Hepatocyte (in vitro differentiated cells): ENCODE measurements at regions not wholly inside any gene's neighbourhood (a gene's known extent, or its start where the extent isn't known, plus 50 kb on each side); places are given as distances from the start of the nearest gene placed in this dataset.

Experiments
- DNase-seq: peaks from one replicate; pipeline ENCODE4 v3.0.0-alpha.2; 2016; ENCODE audit warnings: low spot score
- H2AFZ ChIP-seq: fragments of 200-600 bp; sonication (generic); 2 replicates; pipeline ENCODE4 v1.6.0; 2016; ENCODE audit warnings: antibody characterized with exemption, mild to moderate bottlenecking
- H3K27ac ChIP-seq: fragments of 200-600 bp; sonication (generic); 2 replicates; pipeline ENCODE4 v1.5.1; 2016; ENCODE audit warnings: mild to moderate bottlenecking
- H3K27me3 ChIP-seq: fragments of 200-600 bp; sonication (generic); 2 replicates; pipeline ENCODE4 v1.6.1; 2016
- H3K36me3 ChIP-seq: fragments of 200-600 bp; sonication (generic); replicated peaks from 2 replicates; pipeline ENCODE4 v1.5.1; 2016; ENCODE audit warnings: low read depth; ENCODE audit not compliant: insufficient read depth
- H3K4me1 ChIP-seq: fragments of 200-600 bp; sonication (generic); 2 replicates; pipeline ENCODE4 v1.5.1; 2016; ENCODE audit warnings: mild to moderate bottlenecking, moderate library complexity; ENCODE audit not compliant: insufficient read depth
- H3K4me2 ChIP-seq: fragments of 200-600 bp; sonication (generic); 2 replicates; pipeline ENCODE4 v1.6.0; 2016
- H3K4me3 ChIP-seq: fragments of 200-600 bp; sonication (generic); 2 replicates; pipeline ENCODE4 v1.5.1; 2016; ENCODE audit warnings: mild to moderate bottlenecking
- H3K79me2 ChIP-seq: fragments of 200-600 bp; sonication (generic); 2 replicates; pipeline ENCODE4 v1.6.0; 2017; ENCODE audit warnings: mild to moderate bottlenecking
- H3K9me2 ChIP-seq: fragments of 200-600 bp; sonication (generic); replicated peaks from 2 replicates; pipeline ENCODE4 v1.6.0; 2017; ENCODE audit warnings: mild to moderate bottlenecking; ENCODE audit not compliant: insufficient read depth
- H3K9me3 ChIP-seq: fragments of 200-600 bp; sonication (generic); 2 replicates; pipeline ENCODE4 v1.5.1; 2016; ENCODE audit warnings: low read depth, mild to moderate bottlenecking
- H4K20me1 ChIP-seq: fragments of 200-600 bp; sonication (generic); 2 replicates; pipeline ENCODE4 v1.6.0; 2016; ENCODE audit warnings: mild to moderate bottlenecking; ENCODE audit not compliant: insufficient read depth, poor library complexity, severe bottlenecking
- CTCF ChIP-seq: fragments of 200-600 bp; sonication (generic); IDR thresholded peaks from 2 replicates; pipeline ENCODE4 v1.5.1; 2016; ENCODE audit warnings: antibody characterized with exemption, mild to moderate bottlenecking; ENCODE audit not compliant: poor library complexity
- EZH2 ChIP-seq: fragments of 200-600 bp; sonication (generic); IDR thresholded peaks from 2 replicates; pipeline ENCODE4 v1.6.1; 2016; ENCODE audit warnings: antibody characterized with exemption, mild to moderate bottlenecking, borderline replicate concordance
- EZH2phosphoT487 ChIP-seq: fragments of 200-600 bp; sonication (generic); IDR thresholded peaks from one replicate; pipeline ENCODE4 v1.6.1; 2018; ENCODE audit warnings: antibody characterized with exemption, mild to moderate bottlenecking, low read depth, moderate library complexity; ENCODE audit not compliant: unreplicated experiment, severe bottlenecking
- WGBS: methylation state at CpG from one replicate; pipeline ENCODE4 v1.1.6; 2016; ENCODE audit warnings: low lambda C conversion rate; ENCODE audit errors: missing lambda C conversion rate; 5-methylcytosine and 5-hydroxymethylcytosine counted together

DNA sequence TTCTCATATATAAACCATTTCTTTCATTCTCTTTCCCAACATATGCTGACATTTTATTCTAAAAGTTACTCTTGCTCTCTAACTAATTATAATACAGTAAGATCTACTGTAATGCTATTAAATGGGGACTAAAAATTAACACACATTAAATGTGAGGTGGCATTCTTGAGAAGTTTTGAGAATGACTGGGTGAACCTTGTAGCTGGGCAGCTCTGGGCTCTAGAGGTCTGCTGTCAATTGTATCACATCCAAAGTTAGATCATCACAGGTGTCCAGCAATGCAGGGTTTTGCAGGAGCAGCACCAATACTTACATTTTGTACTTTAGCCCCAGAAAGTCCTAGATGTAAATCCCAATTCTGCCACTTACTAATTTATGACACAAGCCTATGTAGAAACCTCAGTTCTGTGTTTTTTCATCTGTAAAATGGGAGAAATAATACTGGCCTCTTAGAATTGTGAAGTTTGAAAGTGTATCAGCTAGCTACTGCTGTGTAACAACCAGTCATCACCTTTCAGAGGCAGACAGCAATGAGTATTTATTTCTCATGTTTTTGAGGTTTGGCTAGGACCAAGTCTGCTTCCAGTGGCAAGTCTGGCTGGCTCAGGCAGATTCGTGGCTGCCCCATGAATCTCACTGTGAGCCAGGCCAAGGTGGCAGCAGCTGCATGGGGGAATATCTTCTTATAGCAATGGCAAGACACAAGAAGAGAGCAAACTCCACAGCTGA lies 79.6 kb upstream of the EMX2 start:
- Histone ChIP-seq H3K36me3 (no peaks in the 10 kb centered on the region), H2AFZ (no peak overlapping the region), H3K4me2 (no peak overlapping the region), H4K20me1 (no peaks in the 10 kb centered on the region), H3K27ac (no peak overlapping the region), H3K4me3 (no peak overlapping the region), H3K79me2 (no peaks in the 10 kb centered on the region), H3K27me3 (no peaks in the 10 kb centered on the region), H3K9me2 (no peaks in the 10 kb centered on the region), H3K4me1 (peaks cover 14% of the 10 kb centered on the region), H3K9me3 (no peaks in the 10 kb centered on the region)
- DNase-seq: no peak
- no peak for TF ChIP-seq EZH2
- TF ChIP-seq CTCF: no peak
- no peak for TF ChIP-seq EZH2phosphoT487
- WGBS: 88% methylated on average over 1 of the region's 1 CpG

- no peak overlapping the region for H3K4me3 ChIP-seq
- peak; percentile 22 for TF ChIP-seq CTCF
- TF ChIP-seq EZH2: no peak
- TF ChIP-seq EZH2phosphoT487: no peak
- no peak overlapping the region for H2AFZ ChIP-seq
- H3K36me3 ChIP-seq: no peaks in the 10 kb centered on the region
- H3K4me1 ChIP-seq: peaks cover 14% of the 10 kb centered on the region
- WGBS: 53% methylated on average over 6 of the region's 6 CpGs
- no peaks in the 10 kb centered on the region for H3K27me3 ChIP-seq
- H3K79me2 ChIP-seq: no peaks in the 10 kb centered on the region
- no peak overlapping the region for H3K4me2 ChIP-seq
- peak; percentile 35 for DNase-seq
- H4K20me1 ChIP-seq: no peaks in the 10 kb centered on the region
- H3K9me2 ChIP-seq: no peaks in the 10 kb centered on the region
- H3K9me3 ChIP-seq: no peaks in the 10 kb centered on the region
- peak overlapping the region; percentile 69 for H3K27ac ChIP-seq
These were observed 80.1 kb upstream of the EMX2 start for GRCh38 chr10:117462424-117462792.

GRCh38 chr10:117461766-117462423 lies 80.7 kb upstream of the EMX2 start:
- Histone ChIP-seq H3K4me3 (no peak overlapping the region), H3K27me3 (no peaks in the 10 kb centered on the region), H3K79me2 (no peaks in the 10 kb centered on the region), H2AFZ (no peak overlapping the region), H4K20me1 (no peaks in the 10 kb centered on the region), H3K4me1 (peaks cover 14% of the 10 kb centered on the region), H3K4me2 (no peak overlapping the region), H3K27ac (peak overlapping the region; percentile 69), H3K9me3 (no peaks in the 10 kb centered on the region), H3K36me3 (no peaks in the 10 kb centered on the region), H3K9me2 (no peaks in the 10 kb centered on the region)
- TF ChIP-seq CTCF (no peak), EZH2phosphoT487 (no peak), EZH2 (no peak)
- 22% methylated on average over 7 of the region's 7 CpGs for WGBS
- DNase-seq: peak; percentile 89
